OCI-LY7 (cell line): ENCODE measurements at regions not wholly inside any gene's neighbourhood (a gene's known extent, or its start where the extent isn't known, plus 50 kb on each side); places are given as distances from the start of the nearest gene placed in this dataset.

Experiments used
- EZH2phosphoT487 ChIP-seq: fragments of 200-600 bp; sonication (generic); IDR thresholded peaks from 2 replicates; pipeline ENCODE4 v1.6.1; 2018; ENCODE audit warnings: low read depth, borderline replicate concordance, mild to moderate bottlenecking, mixed run types, antibody characterized with exemption, low read length, moderate library complexity, mixed read lengths
- TF ChIP-seq, protein P1 (sequence below): fragments of 200-600 bp; sonication (generic); conservative IDR thresholded peaks from 2 replicates; pipeline ENCODE4 v1.5.1; 2014; ENCODE audit warnings: mild to moderate bottlenecking, antibody characterized with exemption, low read length, moderate library complexity, mixed read lengths

GRCh38 chr18:65941482-65941881 is 190.7 kb downstream of the CDH7 start:
- TF ChIP-seq, protein P1, sequence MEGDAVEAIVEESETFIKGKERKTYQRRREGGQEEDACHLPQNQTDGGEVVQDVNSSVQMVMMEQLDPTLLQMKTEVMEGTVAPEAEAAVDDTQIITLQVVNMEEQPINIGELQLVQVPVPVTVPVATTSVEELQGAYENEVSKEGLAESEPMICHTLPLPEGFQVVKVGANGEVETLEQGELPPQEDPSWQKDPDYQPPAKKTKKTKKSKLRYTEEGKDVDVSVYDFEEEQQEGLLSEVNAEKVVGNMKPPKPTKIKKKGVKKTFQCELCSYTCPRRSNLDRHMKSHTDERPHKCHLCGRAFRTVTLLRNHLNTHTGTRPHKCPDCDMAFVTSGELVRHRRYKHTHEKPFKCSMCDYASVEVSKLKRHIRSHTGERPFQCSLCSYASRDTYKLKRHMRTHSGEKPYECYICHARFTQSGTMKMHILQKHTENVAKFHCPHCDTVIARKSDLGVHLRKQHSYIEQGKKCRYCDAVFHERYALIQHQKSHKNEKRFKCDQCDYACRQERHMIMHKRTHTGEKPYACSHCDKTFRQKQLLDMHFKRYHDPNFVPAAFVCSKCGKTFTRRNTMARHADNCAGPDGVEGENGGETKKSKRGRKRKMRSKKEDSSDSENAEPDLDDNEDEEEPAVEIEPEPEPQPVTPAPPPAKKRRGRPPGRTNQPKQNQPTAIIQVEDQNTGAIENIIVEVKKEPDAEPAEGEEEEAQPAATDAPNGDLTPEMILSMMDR: no peak
- TF ChIP-seq EZH2phosphoT487: no peak
